22Rv1 (cell line): ENCODE measurements at regions not wholly inside any gene's neighbourhood (a gene's known extent, or its start where the extent isn't known, plus 50 kb on each side); places are given as distances from the start of the nearest gene placed in this dataset.

Source experiments
- H3K27ac ChIP-seq: fragments of 450-650 bp; 2 replicates; pipeline ENCODE4 v1.5.1; 2017
- ZFX ChIP-seq: fragments of 450-650 bp; IDR thresholded peaks from 2 replicates; pipeline ENCODE4 v1.6.1; 2017; ENCODE audit warnings: antibody characterized with exemption, borderline replicate concordance
- TF ChIP-seq, protein P1 (sequence below): fragments of 450-650 bp; IDR thresholded peaks from 2 replicates; pipeline ENCODE4 v1.5.1; 2017; ENCODE audit warnings: mild to moderate bottlenecking

DNA sequence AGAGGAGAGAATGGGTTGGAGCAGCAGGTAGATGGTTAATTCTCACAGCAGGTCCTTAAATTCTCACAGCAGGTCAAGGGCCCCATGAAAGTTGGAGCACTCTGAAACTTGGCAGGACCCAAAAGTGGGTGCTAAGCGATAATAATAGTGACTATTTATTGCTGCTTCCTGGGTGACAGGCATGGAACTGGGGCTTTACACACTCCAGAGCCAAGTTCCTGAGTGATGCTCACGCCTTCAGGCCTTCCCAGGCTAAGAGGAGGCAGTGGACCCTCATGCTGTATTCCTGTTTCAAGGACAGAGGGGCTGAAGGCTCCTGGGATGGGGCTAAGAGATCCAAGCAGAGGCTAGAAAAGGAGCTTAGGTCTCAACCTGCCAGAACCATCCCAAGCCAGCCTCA lies 180.9 kb upstream of the VASH1 start:
- TF ChIP-seq ZFX, result no peak
- TF ChIP-seq, protein P1, sequence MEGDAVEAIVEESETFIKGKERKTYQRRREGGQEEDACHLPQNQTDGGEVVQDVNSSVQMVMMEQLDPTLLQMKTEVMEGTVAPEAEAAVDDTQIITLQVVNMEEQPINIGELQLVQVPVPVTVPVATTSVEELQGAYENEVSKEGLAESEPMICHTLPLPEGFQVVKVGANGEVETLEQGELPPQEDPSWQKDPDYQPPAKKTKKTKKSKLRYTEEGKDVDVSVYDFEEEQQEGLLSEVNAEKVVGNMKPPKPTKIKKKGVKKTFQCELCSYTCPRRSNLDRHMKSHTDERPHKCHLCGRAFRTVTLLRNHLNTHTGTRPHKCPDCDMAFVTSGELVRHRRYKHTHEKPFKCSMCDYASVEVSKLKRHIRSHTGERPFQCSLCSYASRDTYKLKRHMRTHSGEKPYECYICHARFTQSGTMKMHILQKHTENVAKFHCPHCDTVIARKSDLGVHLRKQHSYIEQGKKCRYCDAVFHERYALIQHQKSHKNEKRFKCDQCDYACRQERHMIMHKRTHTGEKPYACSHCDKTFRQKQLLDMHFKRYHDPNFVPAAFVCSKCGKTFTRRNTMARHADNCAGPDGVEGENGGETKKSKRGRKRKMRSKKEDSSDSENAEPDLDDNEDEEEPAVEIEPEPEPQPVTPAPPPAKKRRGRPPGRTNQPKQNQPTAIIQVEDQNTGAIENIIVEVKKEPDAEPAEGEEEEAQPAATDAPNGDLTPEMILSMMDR, result no peak
- H3K27ac ChIP-seq, result no peak overlapping the region

GRCh38 chr14:76580967-76581366 lies 180.3 kb upstream of the VASH1 start:
- TF ChIP-seq, protein P1, result no peak
- TF ChIP-seq ZFX, result no peak
- no peak overlapping the region for H3K27ac ChIP-seq

DNA sequence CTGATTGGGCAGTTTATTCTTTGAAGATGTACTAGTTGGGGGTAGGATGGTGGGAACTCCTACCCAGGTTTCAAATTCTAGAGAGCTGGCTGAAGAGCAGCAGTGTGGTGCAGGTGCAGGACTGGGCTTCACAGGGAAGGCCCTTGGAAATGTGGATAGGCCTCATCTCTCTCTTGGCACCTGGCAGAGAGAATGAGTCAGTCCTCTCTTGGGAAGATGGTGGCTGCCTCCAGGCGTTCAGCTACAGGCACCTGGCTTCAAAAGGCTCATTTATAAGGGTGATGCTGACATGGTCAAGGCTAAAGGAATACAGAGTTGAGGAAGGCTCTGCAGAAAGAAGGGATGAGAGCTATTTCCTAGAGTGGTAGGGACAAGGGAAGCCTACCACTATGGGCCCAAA lies 179.7 kb upstream of the VASH1 start:
- TF ChIP-seq, protein P1, result no peak
- no peak for TF ChIP-seq ZFX

GRCh38 chr14:76582447-76582846 lies 178.8 kb upstream of the VASH1 start:
- TF ChIP-seq, protein P1, result no peak
- no peak for TF ChIP-seq ZFX
- H3K27ac ChIP-seq, result no peak overlapping the region

More for the DNA sequence above, 179.7 kb upstream of the VASH1 start:
- H3K27ac ChIP-seq, result no peak overlapping the region

- TF ChIP-seq, protein P1, result no peak
- no peak for TF ChIP-seq ZFX
These were observed 178.1 kb upstream of the VASH1 start for GRCh38 chr14:76583174-76583573.

DNA sequence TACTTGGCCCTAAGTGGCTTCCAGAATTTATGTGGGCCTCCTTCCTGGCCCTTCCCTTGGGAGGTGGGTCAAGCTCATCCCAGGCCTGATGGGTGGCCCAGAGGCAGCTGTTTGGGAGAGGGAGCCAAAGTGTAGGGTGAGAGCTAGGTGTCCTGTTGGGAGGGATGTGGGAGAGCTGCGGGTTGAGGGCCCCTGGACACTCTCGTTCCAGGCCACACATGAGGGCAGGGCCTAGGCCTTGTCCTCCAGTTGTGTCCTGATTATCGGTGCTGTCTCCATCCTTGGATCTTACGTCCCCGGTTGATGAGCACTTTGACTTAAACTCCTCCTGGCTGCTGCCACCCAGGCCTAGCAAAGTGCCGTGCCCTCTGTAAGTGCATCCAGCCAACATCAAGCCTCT lies 177.5 kb upstream of the VASH1 start:
- H3K27ac ChIP-seq, result no peak overlapping the region
- no peak for TF ChIP-seq ZFX
- TF ChIP-seq, protein P1, result no peak

More at GRCh38 chr14:76583174-76583573, 178.1 kb upstream of the VASH1 start:
- no peak overlapping the region for H3K27ac ChIP-seq

GRCh38 chr14:76584271-76584702 lies 177.0 kb upstream of the VASH1 start:
- no peak for TF ChIP-seq ZFX
- TF ChIP-seq, protein P1, result no peak
- no peak overlapping the region for H3K27ac ChIP-seq
